ENCODE measurements at regions not wholly inside any gene's neighbourhood (a gene's known extent, or its start where the extent isn't known, plus 50 kb on each side); places are given as distances from the start of the nearest gene placed in this dataset.
"Not testable (repeated sequence)": the region's sequence is repeated elsewhere in the genome, so short reads cannot be mapped to it uniquely, and the experiment has no call there.

GRCh38 chr3:6709178-6709577 is 151.7 kb upstream of the GRM7 start:
- DNase-seq (ENCODE audit: extremely low read depth, low read depth, low spot score): no peak

GRCh38 chr3:6714962-6715361 is 146.0 kb upstream of the GRM7 start:
- DNase-seq (ENCODE audit: extremely low read depth, low read depth, low spot score): no peak

- DNase-seq (ENCODE audit: extremely low read depth, low read depth, low spot score): no peak
Measured at GRCh38 chr3:6716420-6716819, 144.5 kb upstream of the GRM7 start.

GRCh38 chr3:6717026-6717943 is 143.6 kb upstream of the GRM7 start:
- no peak for DNase-seq (ENCODE audit: extremely low read depth, low read depth, low spot score)

- DNase-seq (ENCODE audit: extremely low read depth, low read depth, low spot score): no peak
Measured at GRCh38 chr3:6719999-6720398, 140.9 kb upstream of the GRM7 start.

- no peak for DNase-seq (ENCODE audit: extremely low read depth, low read depth, low spot score)
Measured at GRCh38 chr3:6721491-6721890, 139.4 kb upstream of the GRM7 start.

GRCh38 chr3:6723205-6723604 is 137.7 kb upstream of the GRM7 start:
- no peak for DNase-seq (ENCODE audit: extremely low read depth, low read depth, low spot score)

- DNase-seq (ENCODE audit: extremely low read depth, low read depth, low spot score): no peak
Measured at GRCh38 chr3:6726811-6727210, 134.1 kb upstream of the GRM7 start.

- no peak for DNase-seq (ENCODE audit: extremely low read depth, low read depth, low spot score)
Measured at GRCh38 chr3:6732807-6733206, 128.1 kb upstream of the GRM7 start.

GRCh38 chr3:6733699-6734394 is 127.1 kb upstream of the GRM7 start:
- DNase-seq (ENCODE audit: extremely low read depth, low read depth, low spot score): no peak

GRCh38 chr3:6734395-6734746 is 126.5 kb upstream of the GRM7 start:
- no peak for DNase-seq (ENCODE audit: extremely low read depth, low read depth, low spot score)

- DNase-seq (ENCODE audit: extremely low read depth, low read depth, low spot score): no peak
Measured at GRCh38 chr3:6736836-6737629, 123.9 kb upstream of the GRM7 start.

- DNase-seq (ENCODE audit: extremely low read depth, low read depth, low spot score): no peak
Measured at GRCh38 chr3:6737630-6738029, 123.3 kb upstream of the GRM7 start.

- DNase-seq (ENCODE audit: extremely low read depth, low read depth, low spot score): no peak
Measured at GRCh38 chr3:6739288-6739687, 121.6 kb upstream of the GRM7 start.

GRCh38 chr3:6743067-6743720 is 117.7 kb upstream of the GRM7 start:
- no peak for DNase-seq (ENCODE audit: extremely low read depth, low read depth, low spot score)

- DNase-seq (ENCODE audit: extremely low read depth, low read depth, low spot score): no peak
Measured at GRCh38 chr3:6746443-6746842, 114.5 kb upstream of the GRM7 start.

- no peak for DNase-seq (ENCODE audit: extremely low read depth, low read depth, low spot score)
Measured at GRCh38 chr3:6747017-6747416, 113.9 kb upstream of the GRM7 start.

GRCh38 chr3:6750782-6751181 is 110.1 kb upstream of the GRM7 start:
- no peak for DNase-seq (ENCODE audit: extremely low read depth, low read depth, low spot score)

- DNase-seq (ENCODE audit: extremely low read depth, low read depth, low spot score): no peak
Measured at GRCh38 chr3:6753536-6753935, 107.4 kb upstream of the GRM7 start.

GRCh38 chr3:6769532-6770396 is 91.2 kb upstream of the GRM7 start:
- DNase-seq (ENCODE audit: extremely low read depth, low read depth, low spot score): not testable (repeated sequence)
